ENCODE measurements at regions not wholly inside any gene's neighbourhood (a gene's known extent, or its start where the extent isn't known, plus 50 kb on each side); places are given as distances from the start of the nearest gene placed in this dataset.

DNA sequence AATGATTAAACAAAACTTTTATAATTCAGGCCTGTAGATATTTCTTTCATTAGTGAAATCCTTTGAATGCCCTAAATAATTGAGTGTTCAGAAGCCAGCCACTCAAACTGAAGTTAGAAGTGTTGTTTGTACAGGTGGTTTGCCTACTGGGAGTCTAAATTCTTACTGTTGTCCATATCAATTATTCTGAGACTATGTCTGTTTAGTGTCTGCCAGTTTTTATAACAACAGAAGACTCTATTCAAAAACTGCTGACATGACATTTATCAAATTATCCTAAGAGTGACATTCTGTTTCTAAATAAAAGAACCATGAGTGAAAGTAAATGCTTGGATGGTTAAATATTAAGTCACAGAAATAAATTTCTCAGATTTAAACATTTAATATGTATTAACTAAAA, 375.1 kb downstream of the FAT4 start:
- Histone ChIP-seq H3K27me3 (ENCODE audit: insufficient read depth, insufficient read length) (no peaks in the 10 kb centered on the region), H3K9me3 (ENCODE audit: insufficient read depth, low read length) (no peaks in the 10 kb centered on the region), H3K4me3 (ENCODE audit: insufficient read length, low read depth) (no peak overlapping the region), H3K9ac (ENCODE audit: insufficient read length, low read depth) (no peak overlapping the region), H3K4me1 (ENCODE audit: insufficient read depth, insufficient read length) (no peaks in the 10 kb centered on the region), H3K36me3 (ENCODE audit: insufficient read depth, insufficient read length, low read length) (no peaks in the 10 kb centered on the region)
- no peak for TF ChIP-seq ZNF274 (IDR thresholded peaks at IDR 0.05; ENCODE audit: low read depth, low read length)
- TF ChIP-seq SUZ12 (IDR thresholded peaks at IDR 0.05; ENCODE audit: extremely low read depth, insufficient read depth, insufficient read length): no peak
- no peak for TF ChIP-seq YY1 (IDR thresholded peaks at IDR 0.05; ENCODE audit: insufficient read depth, insufficient read length)
- DNase-seq (ENCODE audit: low read depth, low spot score): no peak

DNA sequence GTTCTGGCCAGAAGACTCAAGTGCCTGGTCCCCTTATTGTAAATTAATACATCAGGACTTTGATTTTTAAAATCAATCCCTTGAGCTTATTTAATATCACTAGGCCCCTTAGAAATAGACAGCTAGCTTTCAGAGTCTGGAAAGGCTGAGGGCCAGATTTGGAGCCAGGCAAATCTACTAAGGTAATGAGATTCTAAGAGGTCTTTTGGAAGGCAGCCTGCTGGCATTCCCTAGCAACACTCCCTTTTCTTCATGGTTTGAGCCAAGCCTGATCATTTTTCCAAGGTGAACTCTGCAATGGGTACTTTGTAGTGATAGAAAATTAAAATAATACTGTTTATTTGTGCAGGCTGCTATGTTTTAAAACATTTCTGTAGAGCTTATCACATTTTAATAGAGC, 378.5 kb downstream of the FAT4 start:
- H3K4me3 ChIP-seq (ENCODE audit: insufficient read length, low read depth): no peak overlapping the region
- TF ChIP-seq ZNF274 (IDR thresholded peaks at IDR 0.05; ENCODE audit: low read depth, low read length): no peak
- no peak for TF ChIP-seq YY1 (IDR thresholded peaks at IDR 0.05; ENCODE audit: insufficient read depth, insufficient read length)
- no peak for DNase-seq (ENCODE audit: low read depth, low spot score)

DNA sequence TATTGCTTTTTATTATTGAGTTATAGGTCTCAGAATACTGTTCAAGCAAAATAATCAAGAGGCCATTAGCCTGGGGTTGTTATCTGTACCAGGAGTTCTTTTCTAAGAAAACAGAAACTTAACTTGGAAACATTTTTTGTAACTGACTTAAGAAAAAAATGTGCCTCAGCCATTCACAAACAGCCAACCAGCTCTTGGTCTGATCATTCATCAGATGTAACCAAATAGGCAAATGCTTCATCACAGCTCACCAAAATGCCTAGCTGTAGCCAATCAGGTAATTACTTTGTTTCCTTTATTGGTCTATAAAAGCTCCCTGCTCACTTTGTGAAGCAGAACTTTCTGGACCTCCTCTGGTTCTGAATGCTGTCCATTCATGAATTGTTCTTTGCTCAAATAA, 387.7 kb downstream of the FAT4 start:
- DNase-seq (ENCODE audit: low read depth, low spot score): no peak
- Histone ChIP-seq H3K36me3 (ENCODE audit: insufficient read depth, insufficient read length, low read length) (no peaks in the 10 kb centered on the region), H3K4me1 (ENCODE audit: insufficient read depth, insufficient read length) (no peaks in the 10 kb centered on the region), H3K4me3 (ENCODE audit: insufficient read length, low read depth) (no peak overlapping the region), H3K27me3 (ENCODE audit: insufficient read depth, insufficient read length) (no peaks in the 10 kb centered on the region), H3K9me3 (ENCODE audit: insufficient read depth, low read length) (no peaks in the 10 kb centered on the region), H3K9ac (ENCODE audit: insufficient read length, low read depth) (no peak overlapping the region)
- TF ChIP-seq ZNF274 (IDR thresholded peaks at IDR 0.05; ENCODE audit: low read depth, low read length): no peak
- no peak for TF ChIP-seq SUZ12 (IDR thresholded peaks at IDR 0.05; ENCODE audit: extremely low read depth, insufficient read depth, insufficient read length)
- no peak for TF ChIP-seq YY1 (IDR thresholded peaks at IDR 0.05; ENCODE audit: insufficient read depth, insufficient read length)

More for the DNA sequence above, 378.5 kb downstream of the FAT4 start:
- Histone ChIP-seq H3K4me1 (ENCODE audit: insufficient read depth, insufficient read length) (no peaks in the 10 kb centered on the region), H3K36me3 (ENCODE audit: insufficient read depth, insufficient read length, low read length) (no peaks in the 10 kb centered on the region), H3K9ac (ENCODE audit: insufficient read length, low read depth) (no peak overlapping the region), H3K27me3 (ENCODE audit: insufficient read depth, insufficient read length) (no peaks in the 10 kb centered on the region), H3K9me3 (ENCODE audit: insufficient read depth, low read length) (no peaks in the 10 kb centered on the region)

DNA sequence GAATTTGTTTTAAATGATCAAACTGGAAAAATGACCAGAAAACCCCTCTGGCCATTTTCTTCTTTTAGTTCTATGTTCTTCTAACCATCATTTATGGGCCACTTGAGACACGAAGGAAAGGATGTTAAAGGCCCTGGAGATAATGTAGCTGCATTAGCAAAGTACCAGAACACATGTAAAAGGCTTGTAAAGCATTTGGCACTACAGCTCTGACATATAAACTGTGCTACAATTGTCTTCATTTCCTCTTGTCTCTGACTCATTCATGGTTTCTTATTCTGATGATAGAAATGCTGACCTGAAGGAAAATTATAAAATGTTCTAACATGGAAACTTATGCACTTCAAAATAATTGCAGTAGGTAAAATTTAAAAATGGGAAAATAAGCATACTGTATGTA, 388.7 kb downstream of the FAT4 start:
- Histone ChIP-seq H3K4me1 (ENCODE audit: insufficient read depth, insufficient read length) (no peaks in the 10 kb centered on the region), H3K9ac (ENCODE audit: insufficient read length, low read depth) (no peak overlapping the region), H3K9me3 (ENCODE audit: insufficient read depth, low read length) (no peaks in the 10 kb centered on the region), H3K27me3 (ENCODE audit: insufficient read depth, insufficient read length) (no peaks in the 10 kb centered on the region), H3K36me3 (ENCODE audit: insufficient read depth, insufficient read length, low read length) (no peaks in the 10 kb centered on the region), H3K4me3 (ENCODE audit: insufficient read length, low read depth) (no peak overlapping the region)
- TF ChIP-seq ZNF274 (IDR thresholded peaks at IDR 0.05; ENCODE audit: low read depth, low read length) (no peak), YY1 (IDR thresholded peaks at IDR 0.05; ENCODE audit: insufficient read depth, insufficient read length) (no peak), SUZ12 (IDR thresholded peaks at IDR 0.05; ENCODE audit: extremely low read depth, insufficient read depth, insufficient read length) (no peak)
- no peak for DNase-seq (ENCODE audit: low read depth, low spot score)

DNA sequence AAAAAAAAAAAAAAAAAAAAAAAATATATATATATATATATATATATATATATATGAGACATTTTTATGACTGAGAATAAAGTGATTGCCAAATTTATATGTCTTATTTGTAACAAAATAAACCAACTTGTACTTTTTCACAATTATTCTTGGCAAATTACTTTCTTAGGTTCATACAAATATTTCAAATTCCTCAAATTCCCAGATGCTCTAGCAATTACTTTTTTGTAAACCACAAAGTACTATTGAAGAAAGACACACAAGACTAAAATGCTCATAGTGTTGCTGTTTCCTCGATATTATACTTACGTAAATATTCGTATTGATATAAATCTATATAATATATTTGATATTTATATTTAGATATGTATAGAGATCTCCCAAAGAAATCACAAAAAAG, 390.0 kb downstream of the FAT4 start:
- no peak for DNase-seq (ENCODE audit: low read depth, low spot score)

DNA sequence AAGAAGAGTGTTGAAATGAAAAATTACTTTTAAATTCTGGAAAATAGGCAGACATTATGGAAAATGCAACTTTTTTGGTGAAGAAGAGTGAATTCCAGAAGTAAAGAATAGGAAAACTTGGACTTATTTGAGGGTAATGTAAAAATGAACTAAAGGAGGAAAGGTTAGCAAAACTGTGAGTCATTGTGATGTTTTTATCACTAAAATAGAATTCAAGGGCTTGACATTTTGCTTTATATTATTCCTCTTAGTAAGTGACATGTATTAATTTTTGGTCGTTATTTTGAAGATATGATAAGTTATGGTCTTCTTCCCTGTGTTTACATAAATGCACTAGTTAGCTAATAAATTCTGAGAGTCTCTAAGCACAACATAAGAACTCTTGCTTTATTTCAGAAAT, 390.9 kb downstream of the FAT4 start:
- no peaks in the 10 kb centered on the region for H3K27me3 ChIP-seq (ENCODE audit: insufficient read depth, insufficient read length)
- DNase-seq (ENCODE audit: low read depth, low spot score): no peak
- no peaks in the 10 kb centered on the region for H3K9me3 ChIP-seq (ENCODE audit: insufficient read depth, low read length)
- no peak overlapping the region for H3K4me3 ChIP-seq (ENCODE audit: insufficient read length, low read depth)
- no peak overlapping the region for H3K9ac ChIP-seq (ENCODE audit: insufficient read length, low read depth)
- TF ChIP-seq SUZ12 (IDR thresholded peaks at IDR 0.05; ENCODE audit: extremely low read depth, insufficient read depth, insufficient read length) (no peak), ZNF274 (IDR thresholded peaks at IDR 0.05; ENCODE audit: low read depth, low read length) (no peak), YY1 (IDR thresholded peaks at IDR 0.05; ENCODE audit: insufficient read depth, insufficient read length) (no peak)
- H3K36me3 ChIP-seq (ENCODE audit: insufficient read depth, insufficient read length, low read length): no peaks in the 10 kb centered on the region
- H3K4me1 ChIP-seq (ENCODE audit: insufficient read depth, insufficient read length): no peaks in the 10 kb centered on the region

More for the DNA sequence above, 390.0 kb downstream of the FAT4 start:
- Histone ChIP-seq H3K4me3 (ENCODE audit: insufficient read length, low read depth) (no peak overlapping the region), H3K9ac (ENCODE audit: insufficient read length, low read depth) (no peak overlapping the region), H3K36me3 (ENCODE audit: insufficient read depth, insufficient read length, low read length) (no peaks in the 10 kb centered on the region), H3K9me3 (ENCODE audit: insufficient read depth, low read length) (no peaks in the 10 kb centered on the region), H3K27me3 (ENCODE audit: insufficient read depth, insufficient read length) (no peaks in the 10 kb centered on the region), H3K4me1 (ENCODE audit: insufficient read depth, insufficient read length) (no peaks in the 10 kb centered on the region)
- TF ChIP-seq ZNF274 (IDR thresholded peaks at IDR 0.05; ENCODE audit: low read depth, low read length) (no peak), YY1 (IDR thresholded peaks at IDR 0.05; ENCODE audit: insufficient read depth, insufficient read length) (no peak), SUZ12 (IDR thresholded peaks at IDR 0.05; ENCODE audit: extremely low read depth, insufficient read depth, insufficient read length) (no peak)

DNA sequence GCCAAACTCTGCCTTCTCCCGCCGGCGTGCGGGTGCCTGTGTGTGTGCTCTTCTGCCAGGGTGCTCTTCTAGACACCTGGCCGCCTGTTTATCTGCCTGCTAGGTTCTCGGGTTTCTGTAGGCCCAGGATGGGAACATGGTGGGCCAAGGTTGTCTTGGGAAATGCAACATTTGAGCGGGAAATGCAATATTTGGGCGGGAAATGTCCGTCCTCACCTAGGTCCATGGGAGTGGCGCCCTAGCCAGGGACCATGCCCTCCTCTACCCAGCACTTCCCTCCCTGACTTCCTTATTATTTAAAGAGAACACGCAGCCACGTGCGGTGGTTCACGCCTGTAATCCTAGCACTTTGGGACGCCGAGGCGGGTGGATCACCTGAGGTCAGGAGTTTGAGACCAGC, 392.6 kb downstream of the FAT4 start:
- H3K36me3 ChIP-seq (ENCODE audit: insufficient read depth, insufficient read length, low read length): no peaks in the 10 kb centered on the region
- TF ChIP-seq ZNF274 (IDR thresholded peaks at IDR 0.05; ENCODE audit: low read depth, low read length): no peak
- TF ChIP-seq SUZ12 (IDR thresholded peaks at IDR 0.05; ENCODE audit: extremely low read depth, insufficient read depth, insufficient read length): no peak
- no peak for TF ChIP-seq YY1 (IDR thresholded peaks at IDR 0.05; ENCODE audit: insufficient read depth, insufficient read length)
- DNase-seq (ENCODE audit: low read depth, low spot score): no peak
- no peak overlapping the region for H3K9ac ChIP-seq (ENCODE audit: insufficient read length, low read depth)
- no peaks in the 10 kb centered on the region for H3K9me3 ChIP-seq (ENCODE audit: insufficient read depth, low read length)
- H3K4me3 ChIP-seq (ENCODE audit: insufficient read length, low read depth): no peak overlapping the region
- no peaks in the 10 kb centered on the region for H3K4me1 ChIP-seq (ENCODE audit: insufficient read depth, insufficient read length)
- H3K27me3 ChIP-seq (ENCODE audit: insufficient read depth, insufficient read length): no peaks in the 10 kb centered on the region

DNA sequence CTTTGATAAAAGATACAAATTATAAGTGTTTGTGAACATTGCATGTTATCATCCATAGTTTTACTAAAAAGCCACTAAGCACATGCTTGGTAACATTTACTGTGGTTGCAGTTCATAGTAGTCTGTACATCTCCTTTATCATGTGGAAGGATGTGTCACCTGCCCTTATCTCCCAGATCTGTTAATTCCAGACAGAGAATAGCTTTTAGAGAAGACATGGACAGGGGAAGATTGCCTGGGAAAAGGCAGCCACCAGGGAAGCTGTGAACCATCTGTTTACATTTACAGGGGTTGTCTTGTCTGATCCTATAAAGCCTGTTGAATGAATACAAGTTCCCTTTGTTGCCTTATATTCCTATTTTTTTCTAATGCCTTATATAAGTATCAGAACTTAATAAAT, 396.0 kb downstream of the FAT4 start:
- H3K9ac ChIP-seq (ENCODE audit: insufficient read length, low read depth): no peak overlapping the region
- DNase-seq (ENCODE audit: low read depth, low spot score): no peak
- TF ChIP-seq SUZ12 (IDR thresholded peaks at IDR 0.05; ENCODE audit: extremely low read depth, insufficient read depth, insufficient read length) (no peak), YY1 (IDR thresholded peaks at IDR 0.05; ENCODE audit: insufficient read depth, insufficient read length) (no peak), ZNF274 (IDR thresholded peaks at IDR 0.05; ENCODE audit: low read depth, low read length) (no peak)
- H3K4me3 ChIP-seq (ENCODE audit: insufficient read length, low read depth): no peak overlapping the region
- H3K36me3 ChIP-seq (ENCODE audit: insufficient read depth, insufficient read length, low read length): no peaks in the 10 kb centered on the region
- H3K27me3 ChIP-seq (ENCODE audit: insufficient read depth, insufficient read length): no peaks in the 10 kb centered on the region
- no peaks in the 10 kb centered on the region for H3K4me1 ChIP-seq (ENCODE audit: insufficient read depth, insufficient read length)
- no peaks in the 10 kb centered on the region for H3K9me3 ChIP-seq (ENCODE audit: insufficient read depth, low read length)
